ENCODE measurements at regions not wholly inside any gene's neighbourhood (a gene's known extent, or its start where the extent isn't known, plus 50 kb on each side); places are given as distances from the start of the nearest gene placed in this dataset.

DNA sequence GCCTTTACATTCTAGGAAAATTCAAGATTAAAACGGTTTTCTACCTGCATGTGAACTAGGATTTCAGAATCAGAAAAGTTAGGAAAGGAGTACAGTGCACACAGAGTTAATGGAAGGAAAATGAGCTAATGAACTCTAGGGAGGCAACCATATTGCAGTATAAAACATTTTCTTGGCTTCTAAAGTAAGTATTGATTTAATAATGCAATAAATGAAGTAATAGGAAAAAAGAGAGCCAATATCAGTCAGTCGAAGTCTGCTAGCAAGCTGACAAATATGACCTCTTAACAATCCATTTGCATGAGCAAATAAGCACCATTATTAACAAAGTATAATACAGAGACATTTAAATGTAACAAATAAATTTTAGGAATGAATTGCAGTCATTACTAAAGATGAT, 80.2 kb upstream of the COL3A1 start:
- Histone ChIP-seq H3K36me3 (ENCODE audit: control insufficient read depth, insufficient read depth, low read length) (no peaks in the 10 kb centered on the region), H3K4me3 (ENCODE audit: low read depth, low read length) (no peak overlapping the region), H3K4me1 (no peaks in the 10 kb centered on the region), H3K27me3 (replicated peaks; ENCODE audit: control insufficient read depth, insufficient read depth, low read length) (no peaks in the 10 kb centered on the region), H3K9me3 (no peaks in the 10 kb centered on the region)
- H3K27ac Mint-ChIP-seq (ENCODE audit: unreplicated experiment), result no peak overlapping the region
- BruUV-seq (replicated peaks), result no TSS peak
- H3K9me3 Mint-ChIP-seq (ENCODE audit: unreplicated experiment), result no peaks in the 10 kb centered on the region
- intact Hi-C loops (cut with micrococcal nuclease; ENCODE audit: unreplicated experiment), result no loop called here
- H3K27me3 Mint-ChIP-seq (ENCODE audit: insufficient read depth, unreplicated experiment), result no peaks in the 10 kb centered on the region
- CTCF ChIA-PET, result no interaction called here
- no peaks in the 10 kb centered on the region for H3K4me1 Mint-ChIP-seq (ENCODE audit: low read depth, unreplicated experiment)
- no peak for DNase-seq
- POLR2A ChIA-PET, result no interaction called here
- H3K4me3 Mint-ChIP-seq (ENCODE audit: unreplicated experiment), result no peak overlapping the region
- TF ChIP-seq, protein P1, sequence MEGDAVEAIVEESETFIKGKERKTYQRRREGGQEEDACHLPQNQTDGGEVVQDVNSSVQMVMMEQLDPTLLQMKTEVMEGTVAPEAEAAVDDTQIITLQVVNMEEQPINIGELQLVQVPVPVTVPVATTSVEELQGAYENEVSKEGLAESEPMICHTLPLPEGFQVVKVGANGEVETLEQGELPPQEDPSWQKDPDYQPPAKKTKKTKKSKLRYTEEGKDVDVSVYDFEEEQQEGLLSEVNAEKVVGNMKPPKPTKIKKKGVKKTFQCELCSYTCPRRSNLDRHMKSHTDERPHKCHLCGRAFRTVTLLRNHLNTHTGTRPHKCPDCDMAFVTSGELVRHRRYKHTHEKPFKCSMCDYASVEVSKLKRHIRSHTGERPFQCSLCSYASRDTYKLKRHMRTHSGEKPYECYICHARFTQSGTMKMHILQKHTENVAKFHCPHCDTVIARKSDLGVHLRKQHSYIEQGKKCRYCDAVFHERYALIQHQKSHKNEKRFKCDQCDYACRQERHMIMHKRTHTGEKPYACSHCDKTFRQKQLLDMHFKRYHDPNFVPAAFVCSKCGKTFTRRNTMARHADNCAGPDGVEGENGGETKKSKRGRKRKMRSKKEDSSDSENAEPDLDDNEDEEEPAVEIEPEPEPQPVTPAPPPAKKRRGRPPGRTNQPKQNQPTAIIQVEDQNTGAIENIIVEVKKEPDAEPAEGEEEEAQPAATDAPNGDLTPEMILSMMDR (IDR thresholded peaks at IDR 0.05; ENCODE audit: insufficient read depth in 1 of 2, low read depth in 1 of 2, low read length in 1 of 2, severe bottlenecking in 1 of 2, unreplicated experiment in 1 of 2), result no peak
- H3K36me3 Mint-ChIP-seq (ENCODE audit: insufficient read depth, unreplicated experiment), result no peaks in the 10 kb centered on the region

DNA sequence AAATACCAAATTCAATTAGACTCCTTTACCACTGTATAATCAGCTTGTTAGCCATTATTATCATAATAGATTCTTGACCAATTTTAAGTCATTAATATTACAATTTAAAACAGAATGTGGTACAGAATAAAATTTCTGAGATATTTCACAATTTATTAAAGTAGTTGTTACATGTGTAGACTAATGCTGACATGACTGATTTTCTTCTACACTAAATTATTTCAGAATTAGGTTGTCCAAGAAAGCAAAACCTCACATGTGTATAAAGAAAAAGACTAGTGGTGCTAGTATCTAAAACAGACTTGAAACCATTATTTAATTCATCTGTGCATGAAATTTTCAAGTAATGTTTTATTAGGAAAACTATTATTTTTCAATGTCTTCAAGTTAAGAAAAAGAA, 79.2 kb upstream of the COL3A1 start:
- no peaks in the 10 kb centered on the region for H3K36me3 Mint-ChIP-seq (ENCODE audit: insufficient read depth, unreplicated experiment)
- Histone ChIP-seq H3K4me3 (ENCODE audit: low read depth, low read length) (no peak overlapping the region), H3K9me3 (no peaks in the 10 kb centered on the region), H3K4me1 (no peaks in the 10 kb centered on the region), H3K27me3 (replicated peaks; ENCODE audit: control insufficient read depth, insufficient read depth, low read length) (no peaks in the 10 kb centered on the region), H3K36me3 (ENCODE audit: control insufficient read depth, insufficient read depth, low read length) (no peaks in the 10 kb centered on the region)
- DNase-seq, result no peak
- H3K9me3 Mint-ChIP-seq (ENCODE audit: unreplicated experiment), result no peaks in the 10 kb centered on the region
- no TSS peak for BruUV-seq (replicated peaks)
- no peaks in the 10 kb centered on the region for H3K4me1 Mint-ChIP-seq (ENCODE audit: low read depth, unreplicated experiment)
- H3K27me3 Mint-ChIP-seq (ENCODE audit: insufficient read depth, unreplicated experiment), result no peaks in the 10 kb centered on the region
- ChIA-PET POLR2A (no interaction called here), CTCF (no interaction called here)
- no peak overlapping the region for H3K4me3 Mint-ChIP-seq (ENCODE audit: unreplicated experiment)
- TF ChIP-seq, protein P1 (IDR thresholded peaks at IDR 0.05; ENCODE audit: insufficient read depth in 1 of 2, low read depth in 1 of 2, low read length in 1 of 2, severe bottlenecking in 1 of 2, unreplicated experiment in 1 of 2), result no peak
- H3K27ac Mint-ChIP-seq (ENCODE audit: unreplicated experiment), result no peak overlapping the region
- intact Hi-C loops (cut with micrococcal nuclease; ENCODE audit: unreplicated experiment), result no loop called here

DNA sequence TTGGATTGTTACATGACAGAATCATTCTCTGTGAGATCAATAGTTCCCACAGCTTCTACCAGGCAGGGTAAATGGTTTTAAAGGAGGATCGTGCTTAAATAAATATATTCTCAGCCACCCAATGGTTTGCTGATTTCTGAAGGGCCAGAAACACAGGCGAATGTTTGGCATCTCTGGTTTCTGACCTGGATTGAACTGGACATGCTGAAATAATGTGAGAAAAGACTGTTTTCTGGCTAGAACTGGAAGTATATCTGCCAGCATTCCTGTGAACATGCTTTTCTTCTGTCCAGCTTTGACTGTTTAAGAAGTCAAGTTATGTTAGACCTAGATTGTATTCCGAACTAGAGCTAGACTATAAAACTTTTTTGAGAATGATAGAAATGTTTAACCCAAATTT, 77.1 kb upstream of the COL3A1 start:
- H3K36me3 ChIP-seq (ENCODE audit: control insufficient read depth, insufficient read depth, low read length), result no peaks in the 10 kb centered on the region
- Mint-ChIP-seq H3K4me3 (ENCODE audit: unreplicated experiment) (no peak overlapping the region), H3K27ac (ENCODE audit: unreplicated experiment) (no peak overlapping the region), H3K36me3 (ENCODE audit: insufficient read depth, unreplicated experiment) (no peaks in the 10 kb centered on the region), H3K9me3 (ENCODE audit: unreplicated experiment) (no peaks in the 10 kb centered on the region), H3K4me1 (ENCODE audit: low read depth, unreplicated experiment) (no peaks in the 10 kb centered on the region), H3K27me3 (ENCODE audit: insufficient read depth, unreplicated experiment) (no peaks in the 10 kb centered on the region)
- H3K4me1 ChIP-seq, result no peaks in the 10 kb centered on the region
- BruUV-seq (replicated peaks), result no TSS peak
- CTCF ChIA-PET, result no interaction called here
- no peaks in the 10 kb centered on the region for H3K27me3 ChIP-seq (replicated peaks; ENCODE audit: control insufficient read depth, insufficient read depth, low read length)
- H3K9me3 ChIP-seq, result no peaks in the 10 kb centered on the region
- TF ChIP-seq, protein P1 (IDR thresholded peaks at IDR 0.05; ENCODE audit: insufficient read depth in 1 of 2, low read depth in 1 of 2, low read length in 1 of 2, severe bottlenecking in 1 of 2, unreplicated experiment in 1 of 2), result no peak
- no peak overlapping the region for H3K4me3 ChIP-seq (ENCODE audit: low read depth, low read length)
- intact Hi-C loops (cut with micrococcal nuclease; ENCODE audit: unreplicated experiment), result no loop called here
- DNase-seq, result no peak
- POLR2A ChIA-PET, result no interaction called here

Data from Caco-2 (cell line).